Lower leg skin (tissue), 3 donors: ENCODE measurements at regions not wholly inside any gene's neighbourhood (a gene's known extent, or its start where the extent isn't known, plus 50 kb on each side); places are given as distances from the start of the nearest gene placed in this dataset.

Experiments
- POLR2A ChIP-seq, 2 donors: fragments of 450-650 bp; IDR thresholded peaks; one replicate each; pipeline ENCODE4 v1.6.1; 2016 to 2017; ENCODE audit warnings: antibody characterized with exemption in 2 of 2, mild to moderate bottlenecking in 1 of 2, moderate library complexity in 1 of 2
- TF ChIP-seq, protein P1 (sequence below), 3 donors: fragments of 450-650 bp; IDR thresholded peaks; one replicate each; pipeline ENCODE4 v1.5.1; 2016; ENCODE audit warnings: antibody characterized with exemption in 3 of 3, mild to moderate bottlenecking in 3 of 3, moderate library complexity in 2 of 3

DNA sequence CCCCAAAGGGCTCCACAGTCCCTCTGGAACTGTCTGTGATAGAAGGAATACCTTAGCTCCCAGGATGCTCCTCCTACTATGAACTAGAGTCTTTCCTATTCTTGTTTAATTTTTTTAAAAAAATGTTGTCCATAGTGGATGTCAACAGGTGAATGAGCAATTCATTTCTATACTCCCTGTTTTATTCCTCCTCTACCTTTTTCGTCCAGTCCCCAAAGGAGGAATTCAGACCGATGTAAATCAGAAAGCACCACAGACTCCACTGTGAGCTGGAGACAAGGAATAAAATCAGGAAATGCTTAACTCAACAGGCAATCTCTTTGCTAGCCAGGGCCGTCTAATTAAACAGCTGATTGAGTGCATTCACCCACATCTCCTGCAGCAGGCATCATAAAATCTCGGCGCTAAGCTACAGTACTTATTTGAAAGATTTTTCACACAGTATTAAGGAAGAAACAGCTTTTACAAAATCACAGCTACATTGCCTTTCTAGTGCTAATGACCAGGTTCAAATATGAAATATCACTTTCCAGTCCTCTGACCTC is 381.6 kb downstream of the SIPA1L2 start:
- no peak for TF ChIP-seq POLR2A (IDR thresholded peaks at IDR 0.05)
- TF ChIP-seq, protein P1, sequence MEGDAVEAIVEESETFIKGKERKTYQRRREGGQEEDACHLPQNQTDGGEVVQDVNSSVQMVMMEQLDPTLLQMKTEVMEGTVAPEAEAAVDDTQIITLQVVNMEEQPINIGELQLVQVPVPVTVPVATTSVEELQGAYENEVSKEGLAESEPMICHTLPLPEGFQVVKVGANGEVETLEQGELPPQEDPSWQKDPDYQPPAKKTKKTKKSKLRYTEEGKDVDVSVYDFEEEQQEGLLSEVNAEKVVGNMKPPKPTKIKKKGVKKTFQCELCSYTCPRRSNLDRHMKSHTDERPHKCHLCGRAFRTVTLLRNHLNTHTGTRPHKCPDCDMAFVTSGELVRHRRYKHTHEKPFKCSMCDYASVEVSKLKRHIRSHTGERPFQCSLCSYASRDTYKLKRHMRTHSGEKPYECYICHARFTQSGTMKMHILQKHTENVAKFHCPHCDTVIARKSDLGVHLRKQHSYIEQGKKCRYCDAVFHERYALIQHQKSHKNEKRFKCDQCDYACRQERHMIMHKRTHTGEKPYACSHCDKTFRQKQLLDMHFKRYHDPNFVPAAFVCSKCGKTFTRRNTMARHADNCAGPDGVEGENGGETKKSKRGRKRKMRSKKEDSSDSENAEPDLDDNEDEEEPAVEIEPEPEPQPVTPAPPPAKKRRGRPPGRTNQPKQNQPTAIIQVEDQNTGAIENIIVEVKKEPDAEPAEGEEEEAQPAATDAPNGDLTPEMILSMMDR (IDR thresholded peaks at IDR 0.05) = no peak
